NCI-H1417 (cell line): ENCODE measurements at regions not wholly inside any gene's neighbourhood (a gene's known extent, or its start where the extent isn't known, plus 50 kb on each side); places are given as distances from the start of the nearest gene placed in this dataset.
"Not testable (repeated sequence)": the region's sequence is repeated elsewhere in the genome, so short reads cannot be mapped to it uniquely, and the experiment has no call there.

Experiments
- DNase-seq, 3 experiments: peaks; one replicate each; lab custom pipeline; 2025; lab: John Stamatoyannopoulos, UW

- no peak for DNase-seq
Observed at GRCh38 chr4:1572964-1573720, 111.0 kb downstream of the FAM53A start.

- DNase-seq: no peak
Observed at GRCh38 chr4:1572521-1572920, 111.6 kb downstream of the FAM53A start.

- no peak for DNase-seq
Observed at GRCh38 chr4:1572010-1572385, 112.1 kb downstream of the FAM53A start.

GRCh38 chr4:1571165-1572009 is 112.7 kb downstream of the FAM53A start:
- DNase-seq: no peak

GRCh38 chr4:1570291-1571164 is 113.6 kb downstream of the FAM53A start:
- no peak for DNase-seq

- no peak for DNase-seq
Observed at GRCh38 chr4:1569461-1570151, 114.5 kb downstream of the FAM53A start.

- no peak for DNase-seq
Observed at GRCh38 chr4:1568855-1569460, 115.2 kb downstream of the FAM53A start.

- DNase-seq: no peak
Observed at GRCh38 chr4:1567808-1568581, 116.1 kb downstream of the FAM53A start.

- DNase-seq: no peak
Observed at GRCh38 chr4:1567519-1567807, 116.7 kb downstream of the FAM53A start.

- DNase-seq: no peak
Observed at GRCh38 chr4:1566838-1567518, 117.1 kb downstream of the FAM53A start.

- DNase-seq: not testable (repeated sequence)
Observed at GRCh38 chr4:1566301-1566837, 117.7 kb downstream of the FAM53A start.

GRCh38 chr4:1565598-1566295 is 118.4 kb downstream of the FAM53A start:
- no peak for DNase-seq

- DNase-seq: no peak
Observed at GRCh38 chr4:1564535-1565375, 119.4 kb downstream of the FAM53A start.

- DNase-seq: no peak
Observed at GRCh38 chr4:1563768-1564485, 120.2 kb downstream of the FAM53A start.

GRCh38 chr4:1563241-1563640 is 120.9 kb downstream of the FAM53A start:
- no peak for DNase-seq

GRCh38 chr4:1562771-1563170 is 121.3 kb downstream of the FAM53A start:
- DNase-seq: no peak

- DNase-seq: no peak
Observed at GRCh38 chr4:1562371-1562770, 121.7 kb downstream of the FAM53A start.
